GM23338 (cell line): ENCODE measurements at regions not wholly inside any gene's neighbourhood (a gene's known extent, or its start where the extent isn't known, plus 50 kb on each side); places are given as distances from the start of the nearest gene placed in this dataset.

Experiments
- ATAC-seq: fragments of 200-7000 bp; cut with Tn5 transposase; 3 replicates; pipeline ENCODE4 v1.9.1; 2020
- DNase-seq: peaks from one replicate; pipeline ENCODE4 v3.0.0-alpha.2; 2015; ENCODE audit warnings: low spot score
- H2AFZ ChIP-seq: fragments of 200-600 bp; sonication (generic); 2 replicates; pipeline ENCODE4 v1.8.0; 2016; ENCODE audit warnings: antibody characterized with exemption, mild to moderate bottlenecking, moderate library complexity
- H3F3A ChIP-seq: fragments of 200-600 bp; sonication (generic); replicated peaks from 2 replicates; pipeline ENCODE4 v1.8.0; 2017; ENCODE audit warnings: antibody characterized with exemption, mixed run types, low read depth
- H3K27ac ChIP-seq: fragments of 200-600 bp; sonication (generic); 2 replicates; pipeline ENCODE4 v1.6.1; 2016; ENCODE audit warnings: low read depth
- H3K27me3 ChIP-seq: fragments of 200-600 bp; sonication (generic); 2 replicates; pipeline ENCODE4 v1.8.0; 2016; ENCODE audit warnings: mild to moderate bottlenecking, mixed run types, moderate library complexity; ENCODE audit not compliant: insufficient read depth
- H3K36me3 ChIP-seq: fragments of 200-600 bp; sonication (generic); 2 replicates; pipeline ENCODE4 v1.8.0; 2016; ENCODE audit warnings: mild to moderate bottlenecking; ENCODE audit not compliant: insufficient read depth
- H3K4me1 ChIP-seq: fragments of 200-600 bp; sonication (generic); 2 replicates; pipeline ENCODE4 v1.8.0; 2016; ENCODE audit warnings: mild to moderate bottlenecking, moderate library complexity; ENCODE audit not compliant: insufficient read depth
- H3K4me2 ChIP-seq: fragments of 200-600 bp; sonication (generic); 2 replicates; pipeline ENCODE4 v1.7.1; 2017; ENCODE audit warnings: mixed run types
- H3K4me3 ChIP-seq: fragments of 200-600 bp; sonication (generic); 2 replicates; pipeline ENCODE4 v1.6.1; 2016; ENCODE audit warnings: mixed run types
- H3K79me2 ChIP-seq: fragments of 200-600 bp; sonication (generic); replicated peaks from 2 replicates; pipeline ENCODE4 v1.8.0; 2017; ENCODE audit warnings: mild to moderate bottlenecking; ENCODE audit not compliant: insufficient read depth
- H3K9me2 ChIP-seq: fragments of 200-600 bp; sonication (generic); 2 replicates; pipeline ENCODE4 v1.8.0; 2017; ENCODE audit not compliant: insufficient read depth
- H4K20me1 ChIP-seq: fragments of 200-600 bp; sonication (generic); replicated peaks from 2 replicates; pipeline ENCODE4 v1.8.0; 2017; ENCODE audit warnings: mild to moderate bottlenecking; ENCODE audit not compliant: insufficient read depth
- H3K27ac Mint-ChIP-seq: 2 replicates; pipeline ENCODE4 v1.8.0; 2020; ENCODE audit warnings: inconsistent platforms, mild to moderate bottlenecking, moderate library complexity, mixed read lengths
- H3K27me3 Mint-ChIP-seq: 3 replicates; pipeline ENCODE4 v1.8.0; 2022; ENCODE audit warnings: low read depth, mild to moderate bottlenecking, moderate library complexity, mixed read lengths, inconsistent platforms; ENCODE audit not compliant: insufficient read depth, poor library complexity
- H3K36me3 Mint-ChIP-seq: 3 replicates; pipeline ENCODE4 v1.8.0; 2021; ENCODE audit warnings: low read depth, mild to moderate bottlenecking, inconsistent platforms, moderate library complexity, mixed read lengths
- H3K4me1 Mint-ChIP-seq: 3 replicates; pipeline ENCODE4 v1.8.0; 2020; ENCODE audit warnings: mild to moderate bottlenecking, inconsistent platforms, mixed read lengths
- H3K4me3 Mint-ChIP-seq: 3 replicates; pipeline ENCODE4 v1.8.0; 2021; ENCODE audit warnings: moderate library complexity, mild to moderate bottlenecking, inconsistent platforms, mixed read lengths
- H3K9me3 Mint-ChIP-seq: 3 replicates; pipeline ENCODE4 v1.8.0; 2020; ENCODE audit warnings: moderate library complexity, mild to moderate bottlenecking, inconsistent platforms, mixed read lengths
- CREB1 ChIP-seq: fragments of 250-450 bp; sonication (Bioruptor Pico); IDR thresholded peaks from 2 replicates; pipeline ENCODE4 v1.5.0; 2020; ENCODE audit warnings: low read depth, mild to moderate bottlenecking, moderate library complexity
- ETS1 ChIP-seq: IDR thresholded peaks from 2 replicates; pipeline ENCODE4 v1.6.1; 2016; ENCODE audit warnings: antibody characterized with exemption
- EZH2phosphoT487 ChIP-seq: fragments of 200-600 bp; sonication (generic); IDR thresholded peaks from one replicate; pipeline ENCODE4 v1.8.1; 2018; ENCODE audit warnings: antibody characterized with exemption; ENCODE audit not compliant: unreplicated experiment
- JUNB ChIP-seq: IDR thresholded peaks from one replicate; pipeline ENCODE4 v1.6.1; 2016; ENCODE audit warnings: antibody characterized with exemption; ENCODE audit not compliant: unreplicated experiment
- NANOG ChIP-seq: IDR thresholded peaks from 2 replicates; pipeline ENCODE4 v1.6.1; 2016; ENCODE audit warnings: antibody characterized with exemption, borderline replicate concordance
- ZNF114 ChIP-seq: fragments of 250-450 bp; sonication (Bioruptor Pico); IDR thresholded peaks from 2 replicates; pipeline ENCODE4 v1.5.0; 2020; ENCODE audit warnings: mild to moderate bottlenecking, moderate library complexity
- ZNF331 ChIP-seq: fragments of 250-450 bp; sonication (Bioruptor Pico); IDR thresholded peaks from 2 replicates; pipeline ENCODE4 v1.5.0; 2020; ENCODE audit warnings: low read depth, mild to moderate bottlenecking, moderate library complexity
- ZNF462 ChIP-seq: fragments of 250-450 bp; sonication (Bioruptor Pico); IDR thresholded peaks from 2 replicates; pipeline ENCODE4 v1.5.0; 2020; ENCODE audit warnings: mild to moderate bottlenecking, moderate library complexity

- TF ChIP-seq ZNF462 (CRISPR knock-in tag), result no peak
Measured at GRCh38 chr14:26947265-26947664, 349.4 kb upstream of the NOVA1 start (continued).

GRCh38 chr14:26959437-26959836, 361.6 kb upstream of the NOVA1 start:
- no peak overlapping the region for H3K4me2 ChIP-seq
- H3K4me1 ChIP-seq, result peaks cover 6% of the 10 kb centered on the region
- H3K9me2 ChIP-seq, result no peaks in the 10 kb centered on the region
- no peak overlapping the region for H3K27ac Mint-ChIP-seq
- H3K4me3 ChIP-seq, result no peak overlapping the region
- H3K27me3 ChIP-seq, result no peaks in the 10 kb centered on the region
- H3F3A ChIP-seq, result no peaks in the 10 kb centered on the region
- no peaks in the 10 kb centered on the region for H3K27me3 Mint-ChIP-seq
- H3K36me3 ChIP-seq, result no peaks in the 10 kb centered on the region
- no peak overlapping the region for H2AFZ ChIP-seq
- H3K9me3 Mint-ChIP-seq, result no peaks in the 10 kb centered on the region
- H4K20me1 ChIP-seq, result no peaks in the 10 kb centered on the region
- no peaks in the 10 kb centered on the region for H3K36me3 Mint-ChIP-seq
- H3K4me3 Mint-ChIP-seq, result no peak overlapping the region
- H3K79me2 ChIP-seq, result no peaks in the 10 kb centered on the region
- ATAC-seq, result no peak
- DNase-seq, result no peak
- no peak overlapping the region for H3K27ac ChIP-seq
- H3K4me1 Mint-ChIP-seq, result peaks cover 32% of the 10 kb centered on the region
- TF ChIP-seq ZNF114 (CRISPR knock-in tag), result no peak
- TF ChIP-seq ETS1, result no peak
- TF ChIP-seq EZH2phosphoT487, result no peak
- TF ChIP-seq ZNF331 (CRISPR knock-in tag), result no peak
- TF ChIP-seq NANOG, result no peak
- no peak for TF ChIP-seq JUNB
- no peak for TF ChIP-seq CREB1 (CRISPR knock-in tag)
- TF ChIP-seq ZNF462 (CRISPR knock-in tag), result no peak
